GM23338 (cell line): ENCODE measurements at regions not wholly inside any gene's neighbourhood (a gene's known extent, or its start where the extent isn't known, plus 50 kb on each side); places are given as distances from the start of the nearest gene placed in this dataset.
A peak's percentile ranks its signal among the peaks of the same experiment; 100 is the strongest.

Experiments used
- ATAC-seq: fragments of 200-7000 bp; cut with Tn5 transposase; 3 replicates; pipeline ENCODE4 v1.9.1; 2020
- DNase-seq: peaks from one replicate; pipeline ENCODE4 v3.0.0-alpha.2; 2015; ENCODE audit warnings: low spot score
- H2AFZ ChIP-seq: fragments of 200-600 bp; sonication (generic); 2 replicates; pipeline ENCODE4 v1.8.0; 2016; ENCODE audit warnings: antibody characterized with exemption, mild to moderate bottlenecking, moderate library complexity
- H3F3A ChIP-seq: fragments of 200-600 bp; sonication (generic); replicated peaks from 2 replicates; pipeline ENCODE4 v1.8.0; 2017; ENCODE audit warnings: antibody characterized with exemption, mixed run types, low read depth
- H3K27ac ChIP-seq: fragments of 200-600 bp; sonication (generic); 2 replicates; pipeline ENCODE4 v1.6.1; 2016; ENCODE audit warnings: low read depth
- H3K27me3 ChIP-seq: fragments of 200-600 bp; sonication (generic); 2 replicates; pipeline ENCODE4 v1.8.0; 2016; ENCODE audit warnings: mild to moderate bottlenecking, mixed run types, moderate library complexity; ENCODE audit not compliant: insufficient read depth
- H3K36me3 ChIP-seq: fragments of 200-600 bp; sonication (generic); 2 replicates; pipeline ENCODE4 v1.8.0; 2016; ENCODE audit warnings: mild to moderate bottlenecking; ENCODE audit not compliant: insufficient read depth
- H3K4me1 ChIP-seq: fragments of 200-600 bp; sonication (generic); 2 replicates; pipeline ENCODE4 v1.8.0; 2016; ENCODE audit warnings: mild to moderate bottlenecking, moderate library complexity; ENCODE audit not compliant: insufficient read depth
- H3K4me2 ChIP-seq: fragments of 200-600 bp; sonication (generic); 2 replicates; pipeline ENCODE4 v1.7.1; 2017; ENCODE audit warnings: mixed run types
- H3K4me3 ChIP-seq: fragments of 200-600 bp; sonication (generic); 2 replicates; pipeline ENCODE4 v1.6.1; 2016; ENCODE audit warnings: mixed run types
- H3K79me2 ChIP-seq: fragments of 200-600 bp; sonication (generic); replicated peaks from 2 replicates; pipeline ENCODE4 v1.8.0; 2017; ENCODE audit warnings: mild to moderate bottlenecking; ENCODE audit not compliant: insufficient read depth
- H3K9me2 ChIP-seq: fragments of 200-600 bp; sonication (generic); 2 replicates; pipeline ENCODE4 v1.8.0; 2017; ENCODE audit not compliant: insufficient read depth
- H4K20me1 ChIP-seq: fragments of 200-600 bp; sonication (generic); replicated peaks from 2 replicates; pipeline ENCODE4 v1.8.0; 2017; ENCODE audit warnings: mild to moderate bottlenecking; ENCODE audit not compliant: insufficient read depth
- H3K27ac Mint-ChIP-seq: 2 replicates; pipeline ENCODE4 v1.8.0; 2020; ENCODE audit warnings: inconsistent platforms, mild to moderate bottlenecking, moderate library complexity, mixed read lengths
- H3K27me3 Mint-ChIP-seq: 3 replicates; pipeline ENCODE4 v1.8.0; 2022; ENCODE audit warnings: low read depth, mild to moderate bottlenecking, moderate library complexity, mixed read lengths, inconsistent platforms; ENCODE audit not compliant: insufficient read depth, poor library complexity
- H3K36me3 Mint-ChIP-seq: 3 replicates; pipeline ENCODE4 v1.8.0; 2021; ENCODE audit warnings: low read depth, mild to moderate bottlenecking, inconsistent platforms, moderate library complexity, mixed read lengths
- H3K4me1 Mint-ChIP-seq: 3 replicates; pipeline ENCODE4 v1.8.0; 2020; ENCODE audit warnings: mild to moderate bottlenecking, inconsistent platforms, mixed read lengths
- H3K4me3 Mint-ChIP-seq: 3 replicates; pipeline ENCODE4 v1.8.0; 2021; ENCODE audit warnings: moderate library complexity, mild to moderate bottlenecking, inconsistent platforms, mixed read lengths
- H3K9me3 Mint-ChIP-seq: 3 replicates; pipeline ENCODE4 v1.8.0; 2020; ENCODE audit warnings: moderate library complexity, mild to moderate bottlenecking, inconsistent platforms, mixed read lengths
- CREB1 ChIP-seq: fragments of 250-450 bp; sonication (Bioruptor Pico); IDR thresholded peaks from 2 replicates; pipeline ENCODE4 v1.5.0; 2020; ENCODE audit warnings: low read depth, mild to moderate bottlenecking, moderate library complexity
- CTCF ChIP-seq, 2 experiments: fragments of 200-600 bp in 1 of 2; sonication (generic) in 1 of 2; conservative IDR thresholded peaks; 2 replicates each; pipeline versions ENCODE4 v1.5.1 to v1.6.1; 2016 to 2017; ENCODE audit warnings: antibody characterized with exemption in 2 of 2, low read depth in 2 of 2, mild to moderate bottlenecking in 2 of 2, moderate library complexity in 1 of 2
- ETS1 ChIP-seq: IDR thresholded peaks from 2 replicates; pipeline ENCODE4 v1.6.1; 2016; ENCODE audit warnings: antibody characterized with exemption
- EZH2 ChIP-seq: fragments of 200-600 bp; sonication (generic); IDR thresholded peaks from one replicate; pipeline ENCODE4 v1.8.0; 2017; ENCODE audit warnings: antibody characterized with exemption, mild to moderate bottlenecking, low read depth; ENCODE audit not compliant: unreplicated experiment
- EZH2phosphoT487 ChIP-seq: fragments of 200-600 bp; sonication (generic); IDR thresholded peaks from one replicate; pipeline ENCODE4 v1.8.1; 2018; ENCODE audit warnings: antibody characterized with exemption; ENCODE audit not compliant: unreplicated experiment
- JUNB ChIP-seq: IDR thresholded peaks from one replicate; pipeline ENCODE4 v1.6.1; 2016; ENCODE audit warnings: antibody characterized with exemption; ENCODE audit not compliant: unreplicated experiment
- NANOG ChIP-seq: IDR thresholded peaks from 2 replicates; pipeline ENCODE4 v1.6.1; 2016; ENCODE audit warnings: antibody characterized with exemption, borderline replicate concordance
- POLR2AphosphoS5 ChIP-seq: IDR thresholded peaks from 2 replicates; pipeline ENCODE4 v1.6.1; 2016; ENCODE audit warnings: antibody characterized with exemption, low read depth
- REST ChIP-seq: IDR thresholded peaks from one replicate; pipeline ENCODE4 v1.6.1; 2018; ENCODE audit warnings: antibody characterized with exemption; ENCODE audit not compliant: unreplicated experiment
- STAT1 ChIP-seq: IDR thresholded peaks from one replicate; pipeline ENCODE4 v1.6.1; 2016; ENCODE audit warnings: antibody characterized with exemption; ENCODE audit not compliant: unreplicated experiment
- ZNF114 ChIP-seq: fragments of 250-450 bp; sonication (Bioruptor Pico); IDR thresholded peaks from 2 replicates; pipeline ENCODE4 v1.5.0; 2020; ENCODE audit warnings: mild to moderate bottlenecking, moderate library complexity
- ZNF331 ChIP-seq: fragments of 250-450 bp; sonication (Bioruptor Pico); IDR thresholded peaks from 2 replicates; pipeline ENCODE4 v1.5.0; 2020; ENCODE audit warnings: low read depth, mild to moderate bottlenecking, moderate library complexity
- TF ChIP-seq, protein P1 (sequence below): fragments of 250-450 bp; sonication (Bioruptor Pico); IDR thresholded peaks from 2 replicates; pipeline ENCODE4 v1.5.0; 2020; ENCODE audit warnings: mild to moderate bottlenecking, moderate library complexity

DNA sequence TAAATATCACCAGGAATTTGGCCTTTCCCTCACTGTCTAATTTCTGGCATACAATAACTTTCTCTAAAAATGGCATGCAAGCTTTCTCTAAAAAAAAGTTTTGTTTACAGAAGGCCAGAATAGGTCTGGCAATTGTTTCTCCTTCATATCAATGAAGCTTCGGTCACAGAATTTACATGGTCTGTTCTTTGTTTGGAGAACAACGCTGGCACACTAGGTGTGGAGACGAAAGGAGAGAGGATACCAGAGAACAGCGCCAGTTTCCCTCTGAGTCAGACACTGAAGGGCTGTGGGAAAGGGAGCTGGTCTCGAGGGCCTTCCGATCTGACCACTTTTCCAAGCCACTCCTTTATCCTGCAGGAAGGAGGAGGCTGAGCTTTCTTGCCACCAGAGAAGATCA lies 60.1 kb upstream of the ITGA1 start:
- Mint-ChIP-seq H3K9me3 (peaks cover 16% of the 10 kb centered on the region; the same call in 2 of the 3 replicates), H3K4me1 (0 out of 3 replicates have a peak, but pooled peaks cover 3% of the 10 kb centered on the region), H3K27me3 (no peaks in the 10 kb centered on the region), H3K27ac (no peak overlapping the region), H3K4me3 (no peak overlapping the region), H3K36me3 (peaks cover 5% of the 10 kb centered on the region; the same call in 2 of the 3 replicates)
- Histone ChIP-seq H3K9me2 (no peaks in the 10 kb centered on the region), H3K27ac (no peak overlapping the region), H3K4me1 (no peaks in the 10 kb centered on the region), H2AFZ (peak overlapping the region; percentile 48; the same call in 1 of the 2 replicates), H3K4me3 (no peak overlapping the region), H3K4me2 (no peak overlapping the region), H3K36me3 (no peaks in the 10 kb centered on the region), H3F3A (no peaks in the 10 kb centered on the region), H3K27me3 (no peaks in the 10 kb centered on the region), H3K79me2 (no peaks in the 10 kb centered on the region), H4K20me1 (no peaks in the 10 kb centered on the region)
- DNase-seq (peak; percentile 6), ATAC-seq (peak; percentile 62)
- TF ChIP-seq REST (no peak), POLR2AphosphoS5 (no peak), EZH2phosphoT487 (no peak), ETS1 (no peak), ZNF114 (CRISPR knock-in tag) (no peak), JUNB (no peak), CREB1 (no peak), CTCF (conservative IDR thresholded peaks at IDR 0.05; ENCODE audit: low read depth in 2 of 2) (no peak), ZNF331 (no peak), STAT1 (no peak), NANOG (no peak), EZH2 (no peak)
- TF ChIP-seq, protein P1, sequence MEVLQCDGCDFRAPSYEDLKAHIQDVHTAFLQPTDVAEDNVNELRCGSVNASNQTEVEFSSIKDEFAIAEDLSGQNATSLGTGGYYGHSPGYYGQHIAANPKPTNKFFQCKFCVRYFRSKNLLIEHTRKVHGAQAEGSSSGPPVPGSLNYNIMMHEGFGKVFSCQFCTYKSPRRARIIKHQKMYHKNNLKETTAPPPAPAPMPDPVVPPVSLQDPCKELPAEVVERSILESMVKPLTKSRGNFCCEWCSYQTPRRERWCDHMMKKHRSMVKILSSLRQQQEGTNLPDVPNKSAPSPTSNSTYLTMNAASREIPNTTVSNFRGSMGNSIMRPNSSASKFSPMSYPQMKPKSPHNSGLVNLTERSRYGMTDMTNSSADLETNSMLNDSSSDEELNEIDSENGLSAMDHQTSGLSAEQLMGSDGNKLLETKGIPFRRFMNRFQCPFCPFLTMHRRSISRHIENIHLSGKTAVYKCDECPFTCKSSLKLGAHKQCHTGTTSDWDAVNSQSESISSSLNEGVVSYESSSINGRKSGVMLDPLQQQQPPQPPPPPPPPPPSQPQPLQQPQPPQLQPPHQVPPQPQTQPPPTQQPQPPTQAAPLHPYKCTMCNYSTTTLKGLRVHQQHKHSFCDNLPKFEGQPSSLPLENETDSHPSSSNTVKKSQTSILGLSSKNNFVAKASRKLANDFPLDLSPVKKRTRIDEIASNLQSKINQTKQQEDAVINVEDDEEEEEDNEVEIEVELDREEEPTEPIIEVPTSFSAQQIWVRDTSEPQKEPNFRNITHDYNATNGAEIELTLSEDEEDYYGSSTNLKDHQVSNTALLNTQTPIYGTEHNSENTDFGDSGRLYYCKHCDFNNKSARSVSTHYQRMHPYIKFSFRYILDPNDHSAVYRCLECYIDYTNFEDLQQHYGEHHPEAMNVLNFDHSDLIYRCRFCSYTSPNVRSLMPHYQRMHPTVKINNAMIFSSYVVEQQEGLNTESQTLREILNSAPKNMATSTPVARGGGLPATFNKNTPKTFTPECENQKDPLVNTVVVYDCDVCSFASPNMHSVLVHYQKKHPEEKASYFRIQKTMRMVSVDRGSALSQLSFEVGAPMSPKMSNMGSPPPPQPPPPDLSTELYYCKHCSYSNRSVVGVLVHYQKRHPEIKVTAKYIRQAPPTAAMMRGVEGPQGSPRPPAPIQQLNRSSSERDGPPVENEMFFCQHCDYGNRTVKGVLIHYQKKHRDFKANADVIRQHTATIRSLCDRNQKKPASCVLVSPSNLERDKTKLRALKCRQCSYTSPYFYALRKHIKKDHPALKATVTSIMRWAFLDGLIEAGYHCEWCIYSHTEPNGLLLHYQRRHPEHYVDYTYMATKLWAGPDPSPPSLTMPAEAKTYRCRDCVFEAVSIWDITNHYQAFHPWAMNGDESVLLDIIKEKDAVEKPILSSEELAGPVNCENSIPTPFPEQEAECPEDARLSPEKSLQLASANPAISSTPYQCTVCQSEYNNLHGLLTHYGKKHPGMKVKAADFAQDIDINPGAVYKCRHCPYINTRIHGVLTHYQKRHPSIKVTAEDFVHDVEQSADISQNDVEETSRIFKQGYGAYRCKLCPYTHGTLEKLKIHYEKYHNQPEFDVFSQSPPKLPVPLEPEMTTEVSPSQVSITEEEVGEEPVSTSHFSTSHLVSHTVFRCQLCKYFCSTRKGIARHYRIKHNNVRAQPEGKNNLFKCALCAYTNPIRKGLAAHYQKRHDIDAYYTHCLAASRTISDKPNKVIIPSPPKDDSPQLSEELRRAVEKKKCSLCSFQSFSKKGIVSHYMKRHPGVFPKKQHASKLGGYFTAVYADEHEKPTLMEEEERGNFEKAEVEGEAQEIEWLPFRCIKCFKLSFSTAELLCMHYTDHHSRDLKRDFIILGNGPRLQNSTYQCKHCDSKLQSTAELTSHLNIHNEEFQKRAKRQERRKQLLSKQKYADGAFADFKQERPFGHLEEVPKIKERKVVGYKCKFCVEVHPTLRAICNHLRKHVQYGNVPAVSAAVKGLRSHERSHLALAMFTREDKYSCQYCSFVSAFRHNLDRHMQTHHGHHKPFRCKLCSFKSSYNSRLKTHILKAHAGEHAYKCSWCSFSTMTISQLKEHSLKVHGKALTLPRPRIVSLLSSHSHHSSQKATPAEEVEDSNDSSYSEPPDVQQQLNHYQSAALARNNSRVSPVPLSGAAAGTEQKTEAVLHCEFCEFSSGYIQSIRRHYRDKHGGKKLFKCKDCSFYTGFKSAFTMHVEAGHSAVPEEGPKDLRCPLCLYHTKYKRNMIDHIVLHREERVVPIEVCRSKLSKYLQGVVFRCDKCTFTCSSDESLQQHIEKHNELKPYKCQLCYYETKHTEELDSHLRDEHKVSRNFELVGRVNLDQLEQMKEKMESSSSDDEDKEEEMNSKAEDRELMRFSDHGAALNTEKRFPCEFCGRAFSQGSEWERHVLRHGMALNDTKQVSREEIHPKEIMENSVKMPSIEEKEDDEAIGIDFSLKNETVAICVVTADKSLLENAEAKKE, result no peak
